A549 (cell line): ENCODE measurements at regions not wholly inside any gene's neighbourhood (a gene's known extent, or its start where the extent isn't known, plus 50 kb on each side); places are given as distances from the start of the nearest gene placed in this dataset.

Experiments used
- CTCF ChIP-seq: fragments of >200 bp; sonication (Bioruptor Twin); formaldehyde crosslinking; IDR thresholded peaks from 3 replicates; pipeline ENCODE4 v1.5.1; 2016
- EHMT2 ChIP-seq: fragments of 200-600 bp; sonication (generic); IDR thresholded peaks from 2 replicates; pipeline ENCODE4 v1.6.1; 2016; ENCODE audit warnings: antibody characterized with exemption, low read depth, mild to moderate bottlenecking, moderate library complexity
- EP300 ChIP-seq, 2 experiments: fragments of >200 bp; sonication (Bioruptor Twin); formaldehyde crosslinking; IDR thresholded peaks; 2 replicates in 1 of 2; 3 replicates in 1 of 2; pipeline ENCODE4 v1.6.1; 2016 to 2017
- FOSL2 ChIP-seq, 2 experiments: fragments of 450-650 bp in 1 of 2; fragments of >200 bp in 1 of 2; sonication (Bioruptor Twin) in 1 of 2; formaldehyde crosslinking; IDR thresholded peaks; 2 replicates each; pipeline versions ENCODE4 v1.5.0 to v1.6.1; 2016 to 2020; ENCODE audit warnings: mild to moderate bottlenecking in 1 of 2, moderate library complexity in 1 of 2
- MAX ChIP-seq: IDR thresholded peaks from 2 replicates; pipeline ENCODE4 v1.6.1; 2012
- POLR2A ChIP-seq: IDR thresholded peaks from 2 replicates; pipeline ENCODE4 v1.6.1; 2012; ENCODE audit warnings: mild to moderate bottlenecking, low read length
- RAD21 ChIP-seq, 2 experiments: fragments of >200 bp in 1 of 2; sonication (Bioruptor Twin) in 1 of 2; formaldehyde crosslinking in 1 of 2; IDR thresholded peaks in 1 of 2; conservative IDR thresholded peaks in 1 of 2; 2 replicates in 1 of 2; 3 replicates in 1 of 2; pipeline ENCODE4 v1.6.1; 2012 to 2018; ENCODE audit warnings: inconsistent platforms in 1 of 2
- RNF2 ChIP-seq: fragments of 200-600 bp; sonication (generic); IDR thresholded peaks from 2 replicates; pipeline ENCODE4 v1.6.1; 2016; ENCODE audit warnings: low read depth, mild to moderate bottlenecking, antibody characterized with exemption, moderate library complexity, borderline replicate concordance
- ZFP36 ChIP-seq: fragments of 450-650 bp; IDR thresholded peaks from 2 replicates; pipeline ENCODE4 v1.6.1; 2014; ENCODE audit warnings: borderline replicate concordance; ENCODE audit not compliant: partially characterized antibody

- TF ChIP-seq RAD21 (conservative IDR thresholded peaks at IDR 0.05 in 1 of 2, IDR thresholded peaks at IDR 0.05 in 1 of 2) (no peak), POLR2A (no peak), CTCF (no peak), MAX (no peak), EHMT2 (no peak), RNF2 (no peak), ZFP36 (no peak), EP300 (IDR thresholded peaks at IDR 0.05) (no peak), FOSL2 (IDR thresholded peaks at IDR 0.05) (no peak), FOSL2 (CRISPR knock-in tag; IDR thresholded peaks at IDR 0.05) (no peak)
Observed at GRCh38 chr3:117052395-117052794, 342.8 kb downstream of the TUSC7 start.
